ENCODE measurements at regions not wholly inside any gene's neighbourhood (a gene's known extent, or its start where the extent isn't known, plus 50 kb on each side); places are given as distances from the start of the nearest gene placed in this dataset. TPM values are rescaled to one million over a fixed set of nuclear protein-coding genes. Genes with fewer than 3 reads are reported as not detected.

DNA sequence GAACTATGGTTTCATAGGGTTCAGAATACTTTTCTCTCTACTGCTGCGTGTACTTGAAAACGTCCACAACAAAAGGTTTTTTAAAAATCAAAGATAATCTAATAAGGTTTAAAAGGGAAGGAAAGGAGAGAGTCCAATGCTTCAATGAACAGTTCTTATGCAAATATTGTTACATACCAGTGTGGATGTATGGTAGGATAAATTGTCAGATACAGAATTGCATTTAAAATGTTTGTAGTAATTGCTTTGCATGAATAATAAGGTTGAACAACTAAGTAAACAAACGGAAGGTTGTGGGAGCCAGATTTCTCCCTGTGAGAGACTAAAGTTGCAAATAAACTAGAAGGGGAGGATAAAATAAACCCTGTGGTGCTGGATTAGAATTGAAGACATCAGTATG is 53.8 kb upstream of the RBBP8 start:
- H3K4ac ChIP-seq (ENCODE audit: low read depth, low read length), result no peak overlapping the region
- H4K8ac ChIP-seq (ENCODE audit: low read depth, low read length), result no peak overlapping the region
- H3K23ac ChIP-seq (ENCODE audit: low read length), result no peak overlapping the region
- H3K79me1 ChIP-seq (ENCODE audit: low read length), result no peaks in the 10 kb centered on the region
- no peak overlapping the region for H2AK5ac ChIP-seq (ENCODE audit: low read length)
- H3K56ac ChIP-seq (ENCODE audit: low read length), result no peak overlapping the region
- no peak overlapping the region for H3K27ac ChIP-seq (ENCODE audit: low read depth, low read length)
- no peaks in the 10 kb centered on the region for H3K79me2 ChIP-seq (ENCODE audit: control insufficient read depth, insufficient read depth, low read length)
- no peak overlapping the region for H3K4me2 ChIP-seq (ENCODE audit: low read length)
- H3K4me3 ChIP-seq (ENCODE audit: low read length), result no peak overlapping the region
- H2BK15ac ChIP-seq (replicated peaks; ENCODE audit: low read depth), result no peak overlapping the region
- H4K5ac ChIP-seq (ENCODE audit: low read length), result no peak overlapping the region
- H3K9ac ChIP-seq (ENCODE audit: low read length), result no peak overlapping the region
- no peak for DNase-seq
- no peak overlapping the region for H3K18ac ChIP-seq (ENCODE audit: low read length)
- no peak overlapping the region for H2BK5ac ChIP-seq (ENCODE audit: low read length)
- H3K4me1 ChIP-seq (ENCODE audit: control insufficient read depth, low read depth, low read length), result no peaks in the 10 kb centered on the region
- no peaks in the 10 kb centered on the region for H3K36me3 ChIP-seq (ENCODE audit: control insufficient read depth, insufficient read depth, low read length)
- no peak overlapping the region for H2BK120ac ChIP-seq (ENCODE audit: low read depth, low read length)
- no CpG with 5 or more reads among the region's 3 CpGs for WGBS (ENCODE audit: extremely low coverage, insufficient coverage, low lambda C conversion rate)
- no peaks in the 10 kb centered on the region for H3K27me3 ChIP-seq (ENCODE audit: insufficient read depth, low read length, poor library complexity)

DNA sequence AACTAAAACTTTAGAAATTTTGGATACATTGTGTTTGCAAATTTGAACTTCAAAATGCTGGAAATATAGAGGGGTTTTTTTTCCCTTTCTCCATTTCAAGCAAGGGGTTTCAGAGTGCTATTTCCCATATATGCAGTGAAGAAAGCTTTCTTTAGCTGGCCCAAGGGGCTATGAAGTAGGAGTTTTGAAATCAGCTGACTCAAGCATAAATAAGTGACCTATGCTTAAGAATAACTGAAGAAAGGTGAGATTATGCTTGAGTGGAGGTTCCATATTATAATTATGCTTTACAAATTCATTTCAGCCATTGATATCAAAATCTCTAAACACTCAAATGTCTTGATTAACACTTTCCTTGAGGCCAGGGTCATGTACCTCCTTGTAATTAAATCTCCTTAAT is 51.0 kb upstream of the RBBP8 start:
- Histone ChIP-seq H4K5ac (ENCODE audit: low read length) (no peak overlapping the region), H3K18ac (ENCODE audit: low read length) (no peak overlapping the region)

DNA sequence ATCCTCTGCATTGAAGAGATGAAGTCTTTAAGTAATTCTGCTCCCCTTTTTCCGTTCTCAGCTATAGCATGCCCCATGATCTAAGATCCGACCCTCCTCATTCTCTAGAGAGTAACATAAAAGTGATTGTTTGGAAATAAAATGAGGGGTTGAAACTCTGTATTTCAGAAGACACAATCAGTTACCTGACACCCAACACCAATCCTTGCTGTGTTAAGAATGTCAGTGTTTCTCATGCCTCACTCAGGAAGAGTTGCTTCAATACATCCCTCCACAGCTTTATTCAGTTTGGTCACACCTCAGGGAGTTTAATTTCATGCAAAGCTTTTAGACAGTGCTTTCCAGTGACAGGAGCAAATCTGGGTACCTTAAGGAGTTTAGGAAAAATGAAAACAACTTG is 49.9 kb upstream of the RBBP8 start:
- Histone ChIP-seq H3K4ac (ENCODE audit: low read depth, low read length) (no peak overlapping the region), H3K18ac (ENCODE audit: low read length) (no peak overlapping the region), H2BK15ac (replicated peaks; ENCODE audit: low read depth) (no peak overlapping the region), H3K36me3 (ENCODE audit: control insufficient read depth, insufficient read depth, low read length) (no peaks in the 10 kb centered on the region), H3K27me3 (ENCODE audit: insufficient read depth, low read length, poor library complexity) (no peaks in the 10 kb centered on the region), H3K79me1 (ENCODE audit: low read length) (no peaks in the 10 kb centered on the region), H3K56ac (ENCODE audit: low read length) (no peak overlapping the region), H3K4me1 (ENCODE audit: control insufficient read depth, low read depth, low read length) (no peaks in the 10 kb centered on the region), H3K4me2 (ENCODE audit: low read length) (no peak overlapping the region), H3K27ac (ENCODE audit: low read depth, low read length) (no peak overlapping the region), H2BK120ac (ENCODE audit: low read depth, low read length) (no peak overlapping the region), H3K23ac (ENCODE audit: low read length) (no peak overlapping the region), H4K8ac (ENCODE audit: low read depth, low read length) (no peak overlapping the region), H2AK5ac (ENCODE audit: low read length) (no peak overlapping the region), H4K5ac (ENCODE audit: low read length) (no peak overlapping the region), H3K4me3 (ENCODE audit: low read length) (no peak overlapping the region), H3K79me2 (ENCODE audit: control insufficient read depth, insufficient read depth, low read length) (no peaks in the 10 kb centered on the region), H3K9ac (ENCODE audit: low read length) (no peak overlapping the region), H2BK5ac (ENCODE audit: low read length) (no peak overlapping the region)
- no peak for DNase-seq
- no CpG with 5 or more reads among the region's 2 CpGs for WGBS (ENCODE audit: extremely low coverage, insufficient coverage, low lambda C conversion rate)

More for the DNA sequence above, 51.0 kb upstream of the RBBP8 start:
- Histone ChIP-seq H3K9ac (ENCODE audit: low read length) (no peak overlapping the region), H3K23ac (ENCODE audit: low read length) (no peak overlapping the region), H2BK5ac (ENCODE audit: low read length) (no peak overlapping the region), H3K27ac (ENCODE audit: low read depth, low read length) (no peak overlapping the region), H3K36me3 (ENCODE audit: control insufficient read depth, insufficient read depth, low read length) (no peaks in the 10 kb centered on the region), H4K8ac (ENCODE audit: low read depth, low read length) (no peak overlapping the region), H3K4me1 (ENCODE audit: control insufficient read depth, low read depth, low read length) (no peaks in the 10 kb centered on the region), H3K4me2 (ENCODE audit: low read length) (no peak overlapping the region), H3K27me3 (ENCODE audit: insufficient read depth, low read length, poor library complexity) (no peaks in the 10 kb centered on the region), H3K79me2 (ENCODE audit: control insufficient read depth, insufficient read depth, low read length) (no peaks in the 10 kb centered on the region), H2BK15ac (replicated peaks; ENCODE audit: low read depth) (no peak overlapping the region), H3K4ac (ENCODE audit: low read depth, low read length) (no peak overlapping the region), H3K56ac (ENCODE audit: low read length) (no peak overlapping the region), H3K4me3 (ENCODE audit: low read length) (no peak overlapping the region), H2BK120ac (ENCODE audit: low read depth, low read length) (no peak overlapping the region), H2AK5ac (ENCODE audit: low read length) (no peak overlapping the region), H3K79me1 (ENCODE audit: low read length) (no peaks in the 10 kb centered on the region)
- no peak for DNase-seq

Small RNAs in the stretch of these regions (small RNA-seq; reads per million reads assigned to genes)
- not detected for gene RNU6-1032P (ENCODE audit: insufficient read depth)

Data from mesendoderm (in vitro differentiated cells).